ENCODE measurements at regions not wholly inside any gene's neighbourhood (a gene's known extent, or its start where the extent isn't known, plus 50 kb on each side); places are given as distances from the start of the nearest gene placed in this dataset.

DNA sequence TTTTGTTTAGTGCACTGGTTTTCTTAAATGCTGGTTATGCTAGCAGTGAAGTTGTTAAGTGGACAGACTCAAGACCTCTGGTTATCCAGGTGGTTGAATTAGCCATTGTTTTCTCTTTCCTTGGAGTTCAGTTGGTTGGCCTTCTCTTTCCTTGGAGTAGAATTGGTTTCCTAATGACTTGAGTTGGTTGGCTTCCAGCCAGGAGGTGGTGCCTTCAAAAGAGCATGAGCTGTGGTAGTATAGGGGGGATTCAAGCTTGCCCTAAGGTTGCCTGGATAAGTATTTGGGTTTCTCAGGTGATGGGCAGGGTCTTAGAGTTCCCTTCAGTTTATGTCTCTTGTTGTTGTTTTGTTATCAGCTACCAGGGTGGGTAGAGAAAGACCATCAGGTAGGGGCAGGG, 92.5 kb downstream of the ATP23 start:
- CTCF ChIA-PET = no interaction called here
- POLR2A ChIA-PET = no interaction called here

DNA sequence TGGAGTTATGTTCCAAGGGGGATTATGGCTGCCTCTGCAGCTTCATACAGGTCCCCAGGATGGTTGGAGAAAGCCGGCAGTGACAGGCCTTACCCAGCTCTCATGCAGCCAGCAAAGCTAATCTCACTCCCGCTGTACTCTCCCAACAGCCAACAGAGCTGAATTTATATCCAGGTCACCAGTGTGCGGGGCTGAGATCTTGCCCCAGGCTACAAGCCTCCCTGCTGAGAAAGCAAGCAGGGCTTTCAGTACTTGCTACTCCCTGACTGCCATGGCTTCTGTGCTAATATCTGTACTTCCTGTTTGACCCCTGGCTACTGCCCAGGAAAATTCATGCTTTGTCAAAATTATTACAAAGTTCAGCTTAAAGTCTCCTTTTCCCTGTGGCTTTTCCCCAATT, 92.9 kb downstream of the ATP23 start:
- ChIA-PET POLR2A (no interaction called here), CTCF (interaction anchor here (1.2 to 1.3 kb wide), 2 partner anchors 12 to 1139 kb away, joined by 3 read pairs; no protein-coding TSS in a partner anchor)
- Histone ChIP-seq H3K27me3 (ENCODE audit: control insufficient read depth, insufficient read depth, low read length) (no peaks in the 10 kb centered on the region), H3K4me3 (ENCODE audit: low read depth, low read length) (no peak overlapping the region), H3K36me3 (ENCODE audit: control insufficient read depth, insufficient read depth, low read length) (no peaks in the 10 kb centered on the region)
- TF ChIP-seq, protein P1, sequence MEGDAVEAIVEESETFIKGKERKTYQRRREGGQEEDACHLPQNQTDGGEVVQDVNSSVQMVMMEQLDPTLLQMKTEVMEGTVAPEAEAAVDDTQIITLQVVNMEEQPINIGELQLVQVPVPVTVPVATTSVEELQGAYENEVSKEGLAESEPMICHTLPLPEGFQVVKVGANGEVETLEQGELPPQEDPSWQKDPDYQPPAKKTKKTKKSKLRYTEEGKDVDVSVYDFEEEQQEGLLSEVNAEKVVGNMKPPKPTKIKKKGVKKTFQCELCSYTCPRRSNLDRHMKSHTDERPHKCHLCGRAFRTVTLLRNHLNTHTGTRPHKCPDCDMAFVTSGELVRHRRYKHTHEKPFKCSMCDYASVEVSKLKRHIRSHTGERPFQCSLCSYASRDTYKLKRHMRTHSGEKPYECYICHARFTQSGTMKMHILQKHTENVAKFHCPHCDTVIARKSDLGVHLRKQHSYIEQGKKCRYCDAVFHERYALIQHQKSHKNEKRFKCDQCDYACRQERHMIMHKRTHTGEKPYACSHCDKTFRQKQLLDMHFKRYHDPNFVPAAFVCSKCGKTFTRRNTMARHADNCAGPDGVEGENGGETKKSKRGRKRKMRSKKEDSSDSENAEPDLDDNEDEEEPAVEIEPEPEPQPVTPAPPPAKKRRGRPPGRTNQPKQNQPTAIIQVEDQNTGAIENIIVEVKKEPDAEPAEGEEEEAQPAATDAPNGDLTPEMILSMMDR (IDR thresholded peaks at IDR 0.05; ENCODE audit: insufficient read depth, low read depth, low read length) = no peak
- no peak for DNase-seq (ENCODE audit: low read depth)

More for the DNA sequence above, 92.5 kb downstream of the ATP23 start:
- Histone ChIP-seq H3K36me3 (ENCODE audit: control insufficient read depth, insufficient read depth, low read length) (no peaks in the 10 kb centered on the region), H3K4me3 (ENCODE audit: low read depth, low read length) (no peak overlapping the region), H3K27me3 (ENCODE audit: control insufficient read depth, insufficient read depth, low read length) (no peaks in the 10 kb centered on the region)
- DNase-seq (ENCODE audit: low read depth) = no peak
- TF ChIP-seq, protein P1 (IDR thresholded peaks at IDR 0.05; ENCODE audit: insufficient read depth, low read depth, low read length) = no peak

DNA sequence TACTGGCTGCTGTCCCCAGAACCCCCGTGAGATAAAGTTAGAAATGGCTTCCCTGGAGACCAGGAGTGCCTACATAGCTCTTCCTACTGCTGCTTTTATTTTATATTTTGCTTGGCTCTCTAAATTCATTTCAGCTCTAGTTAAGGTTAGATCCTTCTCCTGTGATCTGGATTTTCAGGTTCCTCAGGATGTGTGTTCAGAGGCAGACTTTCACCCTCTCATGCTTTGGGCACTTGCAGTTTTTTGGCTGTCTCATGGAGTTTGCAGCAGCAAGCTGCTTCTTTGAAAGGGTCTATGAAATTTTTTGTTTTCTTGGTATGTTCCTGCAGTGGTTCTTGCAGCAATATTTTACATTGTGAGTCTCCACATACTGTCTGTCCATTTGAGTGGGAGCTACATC, 93.3 kb downstream of the ATP23 start:
- no peak for DNase-seq (ENCODE audit: low read depth)
- H3K4me3 ChIP-seq (ENCODE audit: low read depth, low read length) = no peak overlapping the region
- no peaks in the 10 kb centered on the region for H3K27me3 ChIP-seq (ENCODE audit: control insufficient read depth, insufficient read depth, low read length)
- CTCF ChIA-PET = interaction anchor here (1.2 to 1.3 kb wide), 2 partner anchors 12 to 1139 kb away, joined by 3 read pairs; no protein-coding TSS in a partner anchor
- TF ChIP-seq, protein P1 (IDR thresholded peaks at IDR 0.05; ENCODE audit: insufficient read depth, low read depth, low read length) = no peak
- POLR2A ChIA-PET = no interaction called here
- no peaks in the 10 kb centered on the region for H3K36me3 ChIP-seq (ENCODE audit: control insufficient read depth, insufficient read depth, low read length)

DNA sequence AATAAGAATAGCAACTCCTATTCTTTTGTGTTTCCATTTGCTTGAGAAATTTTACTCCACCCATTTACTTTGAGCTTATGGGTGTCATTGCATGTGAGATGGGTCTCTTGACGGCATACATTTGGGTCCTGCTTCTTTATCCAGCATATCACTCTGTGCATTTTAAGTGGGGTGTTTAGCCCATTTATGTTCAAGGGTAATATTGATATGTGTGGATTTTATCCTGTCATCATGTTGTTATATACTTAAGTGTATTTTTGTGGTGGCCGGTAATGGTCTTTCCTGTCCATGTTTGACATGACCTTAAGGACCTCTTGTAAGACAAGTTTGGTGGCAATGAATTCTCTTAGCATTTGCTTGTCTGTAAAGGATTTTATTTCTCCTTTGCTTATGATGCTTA, 100.1 kb downstream of the ATP23 start:
- TF ChIP-seq, protein P1 (IDR thresholded peaks at IDR 0.05; ENCODE audit: insufficient read depth, low read depth, low read length) = no peak
- no peaks in the 10 kb centered on the region; the same call in 1 of the 2 replicates for H3K27me3 ChIP-seq (ENCODE audit: control insufficient read depth, insufficient read depth, low read length)
- ChIA-PET POLR2A (no interaction called here), CTCF (no interaction called here)
- DNase-seq (ENCODE audit: low read depth) = no peak
- no peak overlapping the region for H3K4me3 ChIP-seq (ENCODE audit: low read depth, low read length)
- no peaks in the 10 kb centered on the region for H3K36me3 ChIP-seq (ENCODE audit: control insufficient read depth, insufficient read depth, low read length)

DNA sequence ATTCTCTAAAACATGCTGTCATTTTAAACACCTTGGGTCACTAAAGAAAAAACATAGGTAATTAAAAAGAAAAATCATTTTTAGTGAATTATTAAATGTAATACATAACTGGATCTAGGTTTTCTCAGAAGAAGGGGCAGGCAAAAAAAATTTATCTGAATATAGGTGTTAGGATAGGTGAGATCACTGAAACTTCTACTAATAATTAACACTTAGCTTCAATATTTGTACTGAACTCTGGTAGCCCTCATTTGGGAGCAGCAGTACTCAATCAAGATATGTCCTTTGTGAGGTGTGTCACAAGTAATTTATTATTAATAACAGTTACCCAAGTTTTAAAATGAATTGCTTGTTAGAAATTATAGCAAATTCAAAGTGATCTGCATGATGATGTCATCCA, 103.6 kb downstream of the ATP23 start:
- POLR2A ChIA-PET = no interaction called here
- no peaks in the 10 kb centered on the region; the same call in 1 of the 2 replicates for H3K27me3 ChIP-seq (ENCODE audit: control insufficient read depth, insufficient read depth, low read length)
- H3K36me3 ChIP-seq (ENCODE audit: control insufficient read depth, insufficient read depth, low read length) = no peaks in the 10 kb centered on the region
- CTCF ChIA-PET = no interaction called here
- TF ChIP-seq, protein P1 (IDR thresholded peaks at IDR 0.05; ENCODE audit: insufficient read depth, low read depth, low read length) = no peak
- H3K4me3 ChIP-seq (ENCODE audit: low read depth, low read length) = no peak overlapping the region
- DNase-seq (ENCODE audit: low read depth) = no peak
